OCI-LY7 (cell line): ENCODE measurements at regions not wholly inside any gene's neighbourhood (a gene's known extent, or its start where the extent isn't known, plus 50 kb on each side); places are given as distances from the start of the nearest gene placed in this dataset.

Experiments used
- BruUV-seq: library from RNA; stranded (reverse); fragments of 400-500 nt; replicated peaks from 2 replicates; lab custom pipeline; 2021; lab: Mats Ljungman, UMichigan
- CTCF ChIA-PET: fragments of 300-600 bp; sonication (Branson Sonifier 250); formaldehyde crosslinking; loops from one replicate; lab custom pipeline; 2022; ENCODE audit warnings: antibody characterized with exemption; ENCODE audit not compliant: unreplicated experiment; lab: Charles Lee
- POLR2A ChIA-PET: fragments of 300-600 bp; sonication (Branson Sonifier 250); formaldehyde crosslinking; loops from one replicate; lab custom pipeline; 2022; ENCODE audit warnings: antibody characterized with exemption; lab: Charles Lee
- DNase-seq: peaks from one replicate; pipeline ENCODE4 v3.0.0-alpha.2; 2015; ENCODE audit warnings: low spot score
- H2AFZ ChIP-seq: fragments of 200-600 bp; sonication (generic), shearing (Covaris generic); 2 replicates; pipeline ENCODE4 v1.6.1; 2014; ENCODE audit warnings: mild to moderate bottlenecking, antibody characterized with exemption, low read length, moderate library complexity
- H3K27ac ChIP-seq: fragments of 200-600 bp; sonication (generic); 2 replicates; pipeline ENCODE4 v1.5.1; 2014; ENCODE audit warnings: mixed run types, low read depth, mild to moderate bottlenecking, moderate library complexity, low read length, inconsistent platforms; ENCODE audit not compliant: poor library complexity, severe bottlenecking
- H3K36me3 ChIP-seq: fragments of 200-600 bp; sonication (generic); 2 replicates; pipeline ENCODE4 v1.6.1; 2014; ENCODE audit warnings: mild to moderate bottlenecking, antibody characterized with exemption, low read length, moderate library complexity, mixed read lengths; ENCODE audit not compliant: insufficient read depth
- H3K4me1 ChIP-seq: fragments of 200-600 bp; sonication (generic); 2 replicates; pipeline ENCODE4 v1.5.1; 2014; ENCODE audit warnings: mild to moderate bottlenecking, low read length; ENCODE audit not compliant: insufficient read depth, poor library complexity, severe bottlenecking
- H3K4me2 ChIP-seq: fragments of 200-600 bp; sonication (generic); 2 replicates; pipeline ENCODE4 v1.6.1; 2014; ENCODE audit warnings: mild to moderate bottlenecking, low read length
- H3K4me3 ChIP-seq: fragments of 200-600 bp; sonication (generic); 2 replicates; pipeline ENCODE4 v1.5.1; 2014; ENCODE audit warnings: mild to moderate bottlenecking, low read depth, low read length; ENCODE audit not compliant: poor library complexity, severe bottlenecking
- H3K79me2 ChIP-seq: fragments of 200-600 bp; sonication (generic); 2 replicates; pipeline ENCODE4 v1.6.1; 2016; ENCODE audit warnings: low read depth, mild to moderate bottlenecking, low read length, moderate library complexity, mixed read lengths; ENCODE audit not compliant: insufficient read depth
- H3K9me2 ChIP-seq: fragments of 200-600 bp; sonication (generic); 2 replicates; pipeline ENCODE4 v1.6.1; 2016; ENCODE audit warnings: mild to moderate bottlenecking, low read length, mixed read lengths; ENCODE audit not compliant: insufficient read depth
- H3K9me3 ChIP-seq: fragments of 200-600 bp; sonication (generic); 2 replicates; pipeline ENCODE4 v1.6.1; 2014; ENCODE audit warnings: mild to moderate bottlenecking, mixed run types, low read length, mixed read lengths
- H4K20me1 ChIP-seq: fragments of 200-600 bp; sonication (generic); 2 replicates; pipeline ENCODE4 v1.6.1; 2014; ENCODE audit warnings: mild to moderate bottlenecking, antibody characterized with exemption, low read length, moderate library complexity, mixed read lengths; ENCODE audit not compliant: insufficient read depth
- EZH2phosphoT487 ChIP-seq: fragments of 200-600 bp; sonication (generic); IDR thresholded peaks from 2 replicates; pipeline ENCODE4 v1.6.1; 2018; ENCODE audit warnings: low read depth, borderline replicate concordance, mild to moderate bottlenecking, mixed run types, antibody characterized with exemption, low read length, moderate library complexity, mixed read lengths
- intact Hi-C: fragments of 100-400 bp; cut with micrococcal nuclease; formaldehyde crosslinking; loops from one replicate; pipeline ENCODE4 v1.10.0; 2022; ENCODE audit not compliant: unreplicated experiment
- TF ChIP-seq, protein P1 (sequence below): fragments of 200-600 bp; sonication (generic); conservative IDR thresholded peaks from 2 replicates; pipeline ENCODE4 v1.5.1; 2014; ENCODE audit warnings: mild to moderate bottlenecking, antibody characterized with exemption, low read length, moderate library complexity, mixed read lengths

DNA sequence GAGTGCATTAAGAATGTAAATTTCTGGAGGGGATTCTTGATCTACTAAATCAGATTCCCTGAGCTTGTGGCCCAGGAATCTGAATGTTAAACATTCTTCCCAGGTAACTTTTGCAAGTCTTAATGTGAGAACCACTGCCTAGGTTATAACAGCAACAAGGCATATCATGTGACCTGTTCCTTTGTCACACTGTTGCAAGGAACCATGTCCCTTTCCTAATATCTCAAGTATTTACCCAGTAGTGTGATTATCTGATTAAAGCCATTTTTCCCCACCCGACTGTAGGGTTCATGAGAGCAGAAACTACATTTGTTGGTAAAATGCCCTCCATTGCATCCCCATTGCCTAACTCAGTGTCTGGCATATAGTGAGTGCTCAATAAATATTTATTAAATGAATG lies 112.9 kb upstream of the ATP1A1 start:
- POLR2A ChIA-PET, result interaction anchor here (0.9 to 1.1 kb wide), 2 partner anchors 19 to 23 kb away, joined by 3 read pairs; no protein-coding TSS in a partner anchor
- no peaks in the 10 kb centered on the region for H3K79me2 ChIP-seq

GRCh38 chr1:116260621-116261020 lies 112.4 kb upstream of the ATP1A1 start:
- Histone ChIP-seq H3K27ac (no peak overlapping the region), H3K4me1 (peaks cover 64% of the 10 kb centered on the region), H3K36me3 (no peaks in the 10 kb centered on the region), H3K4me3 (no peak overlapping the region), H2AFZ (no peak overlapping the region), H3K9me2 (no peaks in the 10 kb centered on the region), H3K4me2 (no peak overlapping the region), H3K79me2 (no peaks in the 10 kb centered on the region), H4K20me1 (no peaks in the 10 kb centered on the region), H3K9me3 (no peaks in the 10 kb centered on the region)
- ChIA-PET CTCF (no interaction called here), POLR2A (no interaction called here)
- no peak for TF ChIP-seq EZH2phosphoT487
- TF ChIP-seq, protein P1, sequence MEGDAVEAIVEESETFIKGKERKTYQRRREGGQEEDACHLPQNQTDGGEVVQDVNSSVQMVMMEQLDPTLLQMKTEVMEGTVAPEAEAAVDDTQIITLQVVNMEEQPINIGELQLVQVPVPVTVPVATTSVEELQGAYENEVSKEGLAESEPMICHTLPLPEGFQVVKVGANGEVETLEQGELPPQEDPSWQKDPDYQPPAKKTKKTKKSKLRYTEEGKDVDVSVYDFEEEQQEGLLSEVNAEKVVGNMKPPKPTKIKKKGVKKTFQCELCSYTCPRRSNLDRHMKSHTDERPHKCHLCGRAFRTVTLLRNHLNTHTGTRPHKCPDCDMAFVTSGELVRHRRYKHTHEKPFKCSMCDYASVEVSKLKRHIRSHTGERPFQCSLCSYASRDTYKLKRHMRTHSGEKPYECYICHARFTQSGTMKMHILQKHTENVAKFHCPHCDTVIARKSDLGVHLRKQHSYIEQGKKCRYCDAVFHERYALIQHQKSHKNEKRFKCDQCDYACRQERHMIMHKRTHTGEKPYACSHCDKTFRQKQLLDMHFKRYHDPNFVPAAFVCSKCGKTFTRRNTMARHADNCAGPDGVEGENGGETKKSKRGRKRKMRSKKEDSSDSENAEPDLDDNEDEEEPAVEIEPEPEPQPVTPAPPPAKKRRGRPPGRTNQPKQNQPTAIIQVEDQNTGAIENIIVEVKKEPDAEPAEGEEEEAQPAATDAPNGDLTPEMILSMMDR, result no peak
- intact Hi-C loops, result no loop called here
- no TSS peak for BruUV-seq
- no peak for DNase-seq

More for the DNA sequence above, 112.9 kb upstream of the ATP1A1 start:
- Histone ChIP-seq H2AFZ (no peak overlapping the region), H3K9me3 (no peaks in the 10 kb centered on the region), H3K9me2 (no peaks in the 10 kb centered on the region), H3K36me3 (no peaks in the 10 kb centered on the region), H3K27ac (no peak overlapping the region), H3K4me2 (no peak overlapping the region), H3K4me1 (peaks cover 69% of the 10 kb centered on the region), H4K20me1 (no peaks in the 10 kb centered on the region), H3K4me3 (no peak overlapping the region)
- no peak for DNase-seq
- TF ChIP-seq EZH2phosphoT487, result no peak
- TF ChIP-seq, protein P1, result no peak
- BruUV-seq, result no TSS peak
- CTCF ChIA-PET, result no interaction called here
- intact Hi-C loops, result no loop called here

DNA sequence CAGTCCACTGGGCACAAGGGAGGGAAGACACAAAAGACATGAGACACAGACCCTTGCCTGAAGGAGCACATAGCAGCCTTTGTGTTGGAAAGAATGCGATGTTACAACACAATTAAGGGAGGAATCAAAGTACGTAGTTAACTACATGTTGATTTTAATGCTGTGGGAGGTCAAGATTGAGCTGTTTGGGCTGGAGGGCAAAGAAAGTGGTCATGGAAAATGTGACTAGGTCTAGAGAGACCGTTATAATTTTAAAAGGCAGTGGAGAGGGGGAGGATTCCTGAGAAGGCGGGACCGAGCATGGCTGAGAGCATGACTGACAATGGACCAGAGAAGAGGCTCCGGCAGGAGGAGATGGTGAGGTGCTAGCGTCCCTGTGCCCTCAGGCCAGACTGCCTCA lies 111.8 kb upstream of the ATP1A1 start:
- Histone ChIP-seq H3K36me3 (no peaks in the 10 kb centered on the region), H3K4me3 (no peak overlapping the region), H4K20me1 (no peaks in the 10 kb centered on the region), H2AFZ (no peak overlapping the region), H3K9me2 (no peaks in the 10 kb centered on the region), H3K27ac (no peak overlapping the region), H3K79me2 (no peaks in the 10 kb centered on the region), H3K4me2 (no peak overlapping the region), H3K9me3 (no peaks in the 10 kb centered on the region), H3K4me1 (peaks cover 58% of the 10 kb centered on the region)
- CTCF ChIA-PET, result no interaction called here
- TF ChIP-seq EZH2phosphoT487, result no peak
- TF ChIP-seq, protein P1, result no peak
- no TSS peak for BruUV-seq
- POLR2A ChIA-PET, result no interaction called here
- DNase-seq, result no peak
- intact Hi-C loops, result no loop called here
